ENCODE measurements at regions not wholly inside any gene's neighbourhood (a gene's known extent, or its start where the extent isn't known, plus 50 kb on each side); places are given as distances from the start of the nearest gene placed in this dataset.

DNA sequence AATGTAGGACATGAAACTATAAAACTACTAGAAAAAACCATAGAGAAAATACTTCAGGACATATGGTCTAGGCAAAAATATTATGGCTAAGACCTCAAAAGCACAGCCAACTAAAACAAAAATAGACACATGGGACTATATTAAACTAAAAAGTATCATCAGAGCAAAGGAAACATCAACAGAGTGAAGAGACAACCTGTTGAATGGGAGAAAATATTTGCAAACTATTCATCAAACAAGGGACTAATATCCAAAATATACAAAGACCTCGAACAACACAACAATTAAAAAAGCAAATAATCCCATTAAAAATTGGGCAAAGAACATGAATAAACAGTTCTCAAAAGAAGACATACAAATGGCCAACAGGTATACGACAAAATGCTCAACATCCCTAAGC, 210.9 kb downstream of the PCSK1 start:
- Histone ChIP-seq H3K9me2 (ENCODE audit: low read depth, low read length) (no peaks in the 10 kb centered on the region), H3K9me3 (ENCODE audit: low read length) (no peaks in the 10 kb centered on the region), H3K4me2 (ENCODE audit: low read length) (no peak overlapping the region), H3K79me2 (ENCODE audit: insufficient read depth, low read length) (no peaks in the 10 kb centered on the region), H3K27me3 (ENCODE audit: insufficient read depth, low read length) (no peaks in the 10 kb centered on the region), H3K36me3 (ENCODE audit: insufficient read depth, low read length) (no peaks in the 10 kb centered on the region), H2AFZ (ENCODE audit: low read length) (no peak overlapping the region), H3K9ac (ENCODE audit: low read length) (no peak overlapping the region), H3K4me1 (ENCODE audit: insufficient read depth, low read length, severe bottlenecking) (no peaks in the 10 kb centered on the region), H3K4me3 (ENCODE audit: low read depth, low read length, poor library complexity, severe bottlenecking) (no peak overlapping the region), H3K27ac (ENCODE audit: low read depth, low read length, poor library complexity, severe bottlenecking) (no peak overlapping the region), H3F3A (ENCODE audit: insufficient read depth, low read length) (no peaks in the 10 kb centered on the region), H4K20me1 (ENCODE audit: insufficient read depth, low read length) (no peaks in the 10 kb centered on the region)
- no peak for TF ChIP-seq EZH2 (IDR thresholded peaks at IDR 0.05; ENCODE audit: borderline replicate concordance, low read length)
- TF ChIP-seq, protein P1, sequence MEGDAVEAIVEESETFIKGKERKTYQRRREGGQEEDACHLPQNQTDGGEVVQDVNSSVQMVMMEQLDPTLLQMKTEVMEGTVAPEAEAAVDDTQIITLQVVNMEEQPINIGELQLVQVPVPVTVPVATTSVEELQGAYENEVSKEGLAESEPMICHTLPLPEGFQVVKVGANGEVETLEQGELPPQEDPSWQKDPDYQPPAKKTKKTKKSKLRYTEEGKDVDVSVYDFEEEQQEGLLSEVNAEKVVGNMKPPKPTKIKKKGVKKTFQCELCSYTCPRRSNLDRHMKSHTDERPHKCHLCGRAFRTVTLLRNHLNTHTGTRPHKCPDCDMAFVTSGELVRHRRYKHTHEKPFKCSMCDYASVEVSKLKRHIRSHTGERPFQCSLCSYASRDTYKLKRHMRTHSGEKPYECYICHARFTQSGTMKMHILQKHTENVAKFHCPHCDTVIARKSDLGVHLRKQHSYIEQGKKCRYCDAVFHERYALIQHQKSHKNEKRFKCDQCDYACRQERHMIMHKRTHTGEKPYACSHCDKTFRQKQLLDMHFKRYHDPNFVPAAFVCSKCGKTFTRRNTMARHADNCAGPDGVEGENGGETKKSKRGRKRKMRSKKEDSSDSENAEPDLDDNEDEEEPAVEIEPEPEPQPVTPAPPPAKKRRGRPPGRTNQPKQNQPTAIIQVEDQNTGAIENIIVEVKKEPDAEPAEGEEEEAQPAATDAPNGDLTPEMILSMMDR (IDR thresholded peaks at IDR 0.05; ENCODE audit: low read length): no peak

DNA sequence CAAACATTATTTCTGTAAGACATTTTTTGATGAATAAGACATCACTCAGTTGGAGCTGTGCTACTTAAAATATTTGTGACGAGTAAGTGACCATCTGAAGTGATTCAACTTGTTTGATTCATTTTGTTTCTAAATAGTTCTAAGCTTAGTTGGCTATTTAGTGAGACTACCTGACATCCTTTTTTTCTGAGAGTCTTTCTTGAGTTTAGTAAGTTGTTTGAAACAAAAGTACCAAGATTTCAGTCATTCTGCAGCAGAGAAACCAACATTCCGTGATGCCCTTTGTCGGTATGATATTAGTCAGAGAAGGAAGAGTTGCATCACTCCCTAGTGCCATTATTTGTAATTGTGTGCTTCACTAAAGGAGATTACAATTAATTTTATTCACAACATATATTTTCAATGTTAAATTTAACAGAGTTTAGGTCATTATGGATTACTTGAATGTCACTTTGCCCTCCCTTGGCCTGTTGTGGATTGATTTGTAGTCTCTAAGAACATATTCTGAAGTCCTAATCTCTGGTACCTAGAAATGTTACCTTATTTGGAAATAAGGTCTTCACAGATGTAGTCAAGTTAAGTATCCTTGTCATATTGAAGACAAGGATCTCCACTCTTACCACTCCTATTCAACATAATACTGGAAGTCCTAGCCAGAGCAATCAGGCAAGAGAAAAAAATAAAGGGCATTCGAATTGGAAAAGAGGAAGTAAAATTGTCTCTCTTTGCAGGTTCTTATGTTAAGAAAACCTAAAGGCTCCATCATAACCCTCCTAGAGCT, 212.2 kb downstream of the PCSK1 start:
- Histone ChIP-seq H3K9me2 (ENCODE audit: low read depth, low read length) (no peaks in the 10 kb centered on the region), H3K4me3 (ENCODE audit: low read depth, low read length, poor library complexity, severe bottlenecking) (no peak overlapping the region), H3K79me2 (ENCODE audit: insufficient read depth, low read length) (no peaks in the 10 kb centered on the region), H3K4me1 (ENCODE audit: insufficient read depth, low read length, severe bottlenecking) (no peaks in the 10 kb centered on the region), H3K9me3 (ENCODE audit: low read length) (no peaks in the 10 kb centered on the region), H4K20me1 (ENCODE audit: insufficient read depth, low read length) (no peaks in the 10 kb centered on the region), H3F3A (ENCODE audit: insufficient read depth, low read length) (no peaks in the 10 kb centered on the region), H3K9ac (ENCODE audit: low read length) (no peak overlapping the region), H3K27me3 (ENCODE audit: insufficient read depth, low read length) (no peaks in the 10 kb centered on the region), H3K4me2 (ENCODE audit: low read length) (no peak overlapping the region), H3K36me3 (ENCODE audit: insufficient read depth, low read length) (no peaks in the 10 kb centered on the region), H3K27ac (ENCODE audit: low read depth, low read length, poor library complexity, severe bottlenecking) (no peak overlapping the region), H2AFZ (ENCODE audit: low read length) (no peak overlapping the region)
- TF ChIP-seq, protein P1 (IDR thresholded peaks at IDR 0.05; ENCODE audit: low read length): no peak
- TF ChIP-seq EZH2 (IDR thresholded peaks at IDR 0.05; ENCODE audit: borderline replicate concordance, low read length): no peak

DNA sequence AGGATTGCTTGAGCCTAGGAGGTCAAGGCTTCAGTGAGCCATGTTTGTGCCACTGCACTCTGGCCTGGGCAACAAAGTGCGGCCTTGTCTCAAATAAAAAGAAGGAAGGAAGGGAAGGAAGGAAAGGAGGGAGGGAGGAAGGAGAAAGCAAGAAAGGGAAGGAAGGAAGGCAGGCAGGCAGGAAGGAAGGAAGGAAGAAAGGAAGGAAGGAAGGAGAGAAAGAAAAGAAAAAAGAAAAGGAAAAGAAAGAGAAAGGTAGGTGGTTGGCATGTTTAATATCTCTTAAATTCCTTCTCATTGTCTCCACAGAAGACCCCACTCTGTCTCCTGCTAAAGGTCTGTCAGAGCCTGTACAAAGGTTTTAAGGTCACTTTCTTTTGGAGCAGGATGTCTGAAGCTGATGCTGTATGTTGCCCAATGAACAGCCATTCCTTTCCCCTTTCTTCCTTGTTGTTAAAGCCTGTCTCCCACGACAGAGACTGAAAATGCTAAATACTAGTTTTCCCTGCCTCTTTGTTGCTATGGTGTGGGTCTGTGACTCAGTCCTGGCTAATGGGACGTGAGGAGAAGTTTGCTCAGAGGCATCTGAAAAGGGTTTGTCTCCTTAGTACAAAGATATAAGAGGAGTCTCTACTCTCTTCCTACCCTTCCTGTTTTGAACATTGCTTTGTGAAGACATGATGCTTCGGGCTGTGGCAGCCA, 213.3 kb downstream of the PCSK1 start:
- H3K9ac ChIP-seq (ENCODE audit: low read length): no peak overlapping the region
- H4K20me1 ChIP-seq (ENCODE audit: insufficient read depth, low read length): no peaks in the 10 kb centered on the region
- H3K27me3 ChIP-seq (ENCODE audit: insufficient read depth, low read length): no peaks in the 10 kb centered on the region
- no peak overlapping the region for H3K4me2 ChIP-seq (ENCODE audit: low read length)
- H2AFZ ChIP-seq (ENCODE audit: low read length): no peak overlapping the region
- no peaks in the 10 kb centered on the region for H3K9me3 ChIP-seq (ENCODE audit: low read length)
- no peaks in the 10 kb centered on the region for H3K79me2 ChIP-seq (ENCODE audit: insufficient read depth, low read length)
- no peak overlapping the region for H3K4me3 ChIP-seq (ENCODE audit: low read depth, low read length, poor library complexity, severe bottlenecking)
- no peak for TF ChIP-seq EZH2 (IDR thresholded peaks at IDR 0.05; ENCODE audit: borderline replicate concordance, low read length)
- TF ChIP-seq, protein P1 (IDR thresholded peaks at IDR 0.05; ENCODE audit: low read length): no peak
- no peak overlapping the region for H3K27ac ChIP-seq (ENCODE audit: low read depth, low read length, poor library complexity, severe bottlenecking)
- no peaks in the 10 kb centered on the region for H3F3A ChIP-seq (ENCODE audit: insufficient read depth, low read length)
- H3K4me1 ChIP-seq (ENCODE audit: insufficient read depth, low read length, severe bottlenecking): no peaks in the 10 kb centered on the region
- no peaks in the 10 kb centered on the region for H3K36me3 ChIP-seq (ENCODE audit: insufficient read depth, low read length)
- H3K9me2 ChIP-seq (ENCODE audit: low read depth, low read length): no peaks in the 10 kb centered on the region
